Glutamatergic neuron (in vitro differentiated cells): ENCODE measurements at regions not wholly inside any gene's neighbourhood (a gene's known extent, or its start where the extent isn't known, plus 50 kb on each side); places are given as distances from the start of the nearest gene placed in this dataset.

ENCODE experiments used
- DNase-seq: peaks from one replicate; pipeline ENCODE4 v3.0.0; 2022
- H3K27ac Mint-ChIP-seq: one replicate; pipeline ENCODE4 v1.8.0; 2020; ENCODE audit warnings: mild to moderate bottlenecking, mixed read lengths, inconsistent platforms; ENCODE audit not compliant: unreplicated experiment
- H3K27me3 Mint-ChIP-seq: one replicate; pipeline ENCODE4 v1.8.0; 2020; ENCODE audit warnings: mild to moderate bottlenecking, moderate library complexity, mixed read lengths, inconsistent platforms; ENCODE audit not compliant: unreplicated experiment
- H3K36me3 Mint-ChIP-seq: one replicate; pipeline ENCODE4 v1.8.0; 2020; ENCODE audit warnings: mild to moderate bottlenecking, mixed read lengths, inconsistent platforms; ENCODE audit not compliant: unreplicated experiment
- H3K4me1 Mint-ChIP-seq: one replicate; pipeline ENCODE4 v1.8.0; 2020; ENCODE audit warnings: mild to moderate bottlenecking, low read depth, mixed read lengths, inconsistent platforms; ENCODE audit not compliant: unreplicated experiment
- H3K4me3 Mint-ChIP-seq: one replicate; pipeline ENCODE4 v1.8.0; 2020; ENCODE audit warnings: mild to moderate bottlenecking, mixed read lengths, inconsistent platforms; ENCODE audit not compliant: unreplicated experiment
- H3K9me3 Mint-ChIP-seq: one replicate; pipeline ENCODE4 v1.8.0; 2020; ENCODE audit warnings: mild to moderate bottlenecking, moderate library complexity, mixed read lengths, inconsistent platforms; ENCODE audit not compliant: unreplicated experiment
- CTCF ChIP-seq: fragments of 200-600 bp; sonication (generic); IDR thresholded peaks from one replicate; pipeline ENCODE4 v1.5.0; 2021; ENCODE audit not compliant: partially characterized antibody, unreplicated experiment

DNA sequence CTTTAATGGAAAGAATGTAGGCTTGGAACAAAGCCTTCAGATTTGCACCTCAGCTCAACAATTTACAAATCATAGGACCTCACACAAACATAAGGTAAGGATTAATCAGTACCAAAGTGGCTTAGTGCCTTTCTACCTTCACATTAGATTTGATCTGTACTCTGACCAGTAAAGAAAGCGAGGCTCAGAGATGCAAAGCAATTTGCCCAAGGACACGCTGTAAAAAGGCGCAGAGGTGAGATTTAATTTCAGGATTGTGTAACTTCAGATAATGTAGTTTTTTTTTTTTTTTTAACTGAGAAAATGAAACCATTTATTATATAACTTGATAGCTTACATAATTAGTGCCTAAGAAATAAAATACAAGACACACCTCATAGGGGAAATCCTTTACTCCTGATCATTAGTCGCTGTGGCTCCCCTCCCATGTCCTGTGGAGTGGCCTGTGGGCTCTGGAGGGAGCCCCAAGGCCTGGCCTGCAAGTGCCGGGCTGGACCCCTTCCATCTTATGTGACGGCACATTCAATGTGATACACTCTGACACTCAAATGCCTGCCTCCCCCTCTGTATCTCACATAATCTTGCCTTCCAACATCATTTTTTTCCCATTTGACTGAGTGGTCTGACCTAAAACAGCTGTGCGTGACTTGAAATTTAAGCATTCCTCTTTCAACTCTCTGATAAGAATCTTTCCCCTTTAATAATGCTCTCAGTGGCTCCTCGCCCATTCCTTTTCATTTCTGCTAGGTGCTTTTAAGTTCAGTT, 426.5 kb upstream of the DAB1 start:
- DNase-seq = no peak
- H3K27me3 Mint-ChIP-seq = no peaks in the 10 kb centered on the region
- H3K9me3 Mint-ChIP-seq = no peaks in the 10 kb centered on the region
- H3K36me3 Mint-ChIP-seq = no peaks in the 10 kb centered on the region
- TF ChIP-seq CTCF = no peak
- no peaks in the 10 kb centered on the region for H3K4me1 Mint-ChIP-seq
- H3K27ac Mint-ChIP-seq = no peak overlapping the region
- H3K4me3 Mint-ChIP-seq = no peak overlapping the region

DNA sequence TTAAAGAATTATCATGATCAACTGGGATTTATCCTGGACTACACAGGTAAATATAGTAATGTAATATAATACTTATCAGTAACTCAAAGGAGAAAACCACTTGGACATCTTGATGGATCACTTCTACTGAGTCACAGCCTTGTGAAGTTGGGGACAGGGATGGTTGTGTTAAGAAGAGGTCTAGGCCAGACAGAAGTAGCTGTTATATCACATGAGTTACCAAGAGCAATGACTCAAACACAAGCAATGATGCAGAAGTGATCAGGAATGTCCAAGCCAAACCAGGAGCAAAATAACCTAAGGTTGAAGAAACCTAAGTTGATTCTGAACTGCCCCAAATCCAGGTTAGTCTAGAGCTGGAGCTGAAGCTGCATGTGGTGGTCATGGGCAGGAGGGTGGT, 424.5 kb upstream of the DAB1 start:
- Mint-ChIP-seq H3K9me3 (no peaks in the 10 kb centered on the region), H3K4me3 (no peak overlapping the region), H3K4me1 (no peaks in the 10 kb centered on the region), H3K27me3 (no peaks in the 10 kb centered on the region), H3K36me3 (no peaks in the 10 kb centered on the region), H3K27ac (no peak overlapping the region)
- no peak for TF ChIP-seq CTCF
- DNase-seq = no peak

DNA sequence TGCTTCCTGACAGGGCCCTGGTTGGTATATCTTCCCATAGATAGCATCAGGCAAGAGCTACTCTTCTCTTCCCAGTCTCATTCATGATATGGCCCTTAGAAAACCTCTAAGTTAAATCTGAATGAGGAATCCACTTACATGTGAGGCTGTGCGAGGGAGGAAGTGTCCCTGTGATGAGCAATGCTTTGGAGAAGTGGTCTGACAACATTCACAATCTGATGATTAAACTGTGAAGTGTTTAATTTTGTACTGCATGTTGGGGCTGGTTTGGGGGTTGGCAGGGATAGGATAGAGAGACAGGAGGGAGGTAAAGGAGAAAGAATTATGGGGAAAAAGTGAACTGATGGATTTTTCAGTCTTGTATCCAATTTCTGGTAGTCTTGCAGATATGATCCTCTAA, 421.2 kb upstream of the DAB1 start:
- Mint-ChIP-seq H3K36me3 (peaks cover 16% of the 10 kb centered on the region), H3K27me3 (peaks cover 3% of the 10 kb centered on the region), H3K9me3 (peaks cover 7% of the 10 kb centered on the region), H3K4me1 (no peaks in the 10 kb centered on the region), H3K4me3 (no peak overlapping the region), H3K27ac (no peak overlapping the region)
- DNase-seq = no peak
- no peak for TF ChIP-seq CTCF

DNA sequence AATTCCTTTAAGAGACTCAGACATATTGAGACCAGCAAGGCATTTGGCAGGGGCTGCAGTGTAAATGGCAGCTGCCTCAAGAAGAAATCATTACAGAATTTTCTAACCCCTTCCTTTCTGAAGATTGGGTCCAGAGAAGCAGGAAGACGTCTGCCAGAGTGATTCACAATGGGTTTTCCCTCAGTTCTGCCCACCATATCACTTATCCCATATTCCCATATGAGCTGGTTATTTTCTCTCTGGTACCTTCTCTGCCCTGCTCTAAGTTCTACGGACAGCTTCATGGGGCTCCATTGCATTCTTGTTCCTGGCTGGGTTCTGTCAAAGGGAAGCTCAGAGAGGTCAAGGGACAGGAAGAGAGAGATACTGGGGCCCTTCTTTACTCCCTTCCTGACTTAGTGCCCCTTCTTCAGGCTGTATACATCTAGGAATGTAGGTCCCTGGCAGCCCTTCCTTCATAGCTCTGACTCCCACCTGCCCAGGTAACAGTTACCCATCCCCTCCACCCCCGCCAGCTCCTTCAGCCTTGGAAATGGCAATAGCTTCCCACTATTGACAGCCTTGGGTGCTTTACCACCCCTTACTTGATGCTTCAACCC, 420.6 kb upstream of the DAB1 start:
- H3K36me3 Mint-ChIP-seq = peaks cover 18% of the 10 kb centered on the region
- DNase-seq = no peak
- H3K9me3 Mint-ChIP-seq = peaks cover 7% of the 10 kb centered on the region
- TF ChIP-seq CTCF = no peak
- H3K27ac Mint-ChIP-seq = no peak overlapping the region
- H3K4me1 Mint-ChIP-seq = no peaks in the 10 kb centered on the region
- H3K27me3 Mint-ChIP-seq = peaks cover 3% of the 10 kb centered on the region
- H3K4me3 Mint-ChIP-seq = no peak overlapping the region

- Mint-ChIP-seq H3K9me3 (peaks cover 7% of the 10 kb centered on the region), H3K4me1 (no peaks in the 10 kb centered on the region), H3K27me3 (peaks cover 3% of the 10 kb centered on the region), H3K27ac (no peak overlapping the region), H3K4me3 (no peak overlapping the region), H3K36me3 (peaks cover 18% of the 10 kb centered on the region)
- TF ChIP-seq CTCF = no peak
- DNase-seq = no peak
Measured at GRCh38 chr1:57843760-57844159, 419.9 kb upstream of the DAB1 start.
